Testis (tissue), 2 donors: ENCODE measurements at regions not wholly inside any gene's neighbourhood (a gene's known extent, or its start where the extent isn't known, plus 50 kb on each side); places are given as distances from the start of the nearest gene placed in this dataset.

Source experiments
- DNase-seq: peaks from one replicate; pipeline ENCODE4 v3.0.0-alpha.2; 2019
- H3K27ac ChIP-seq, 2 donors: fragments of 200-600 bp; sonication (generic); one replicate each; pipeline ENCODE4 v1.5.1; 2019
- H3K27me3 ChIP-seq: fragments of 200-600 bp; sonication (generic); one replicate; pipeline ENCODE4 v1.5.1; 2019
- H3K36me3 ChIP-seq: fragments of 200-600 bp; sonication (generic); one replicate; pipeline ENCODE4 v1.5.1; 2017; ENCODE audit warnings: low read depth; ENCODE audit errors: missing control alignments
- H3K4me1 ChIP-seq: fragments of 200-600 bp; sonication (generic); one replicate; pipeline ENCODE4 v1.5.1; 2019
- H3K4me3 ChIP-seq, 2 donors: fragments of 200-600 bp; sonication (generic); one replicate each; pipeline ENCODE4 v1.5.1; 2017 to 2019
- H3K9me3 ChIP-seq: fragments of 200-600 bp; sonication (generic); one replicate; pipeline ENCODE4 v1.5.1; 2017
- CTCF ChIP-seq, 3 experiments: fragments of 450-650 bp in 2 of 3; fragments of 200-600 bp in 1 of 3; sonication (generic) in 1 of 3; IDR thresholded peaks; one replicate each; pipeline ENCODE4 v1.5.1; 2016 to 2019; ENCODE audit warnings: antibody characterized with exemption in 3 of 3, mild to moderate bottlenecking in 2 of 3, moderate library complexity in 1 of 3
- POLR2A ChIP-seq: fragments of 450-650 bp; IDR thresholded peaks from one replicate; pipeline ENCODE4 v1.6.1; 2017; ENCODE audit warnings: antibody characterized with exemption, mild to moderate bottlenecking, moderate library complexity
- WGBS, 2 donors: methylation state at CpG; one replicate each; pipeline ENCODE4 v1.1.5; 2018; 5-methylcytosine and 5-hydroxymethylcytosine counted together
- intact Hi-C: fragments of 100-400 bp; cut with DNase I; formaldehyde crosslinking; loops from one replicate; pipeline ENCODE4 v1.15.1; 2023; ENCODE audit warnings: low total_unique reads

DNA sequence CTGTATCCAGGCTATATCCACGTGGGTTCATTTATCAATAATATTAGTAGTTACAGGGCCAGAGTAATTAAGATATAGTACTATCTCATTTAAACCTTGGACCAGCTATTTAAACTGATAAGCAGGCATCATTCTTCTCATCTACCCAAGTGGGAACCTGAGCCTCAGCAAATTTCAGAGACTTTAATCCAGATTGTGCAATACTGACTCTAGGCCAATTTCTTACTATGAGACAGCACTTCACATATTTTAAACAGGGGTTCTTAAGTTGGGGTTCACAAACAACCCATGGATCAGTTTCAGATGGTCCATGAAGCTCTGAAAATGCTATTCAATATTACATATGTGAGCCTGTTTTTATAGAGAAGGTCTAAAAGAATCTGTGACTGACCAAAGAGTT lies 302.7 kb upstream of the PSMD7 start:
- intact Hi-C loops, result no loop called here
- no peak for TF ChIP-seq POLR2A
- no peak for TF ChIP-seq CTCF (IDR thresholded peaks at IDR 0.05)
- Histone ChIP-seq H3K27me3 (no peaks in the 10 kb centered on the region), H3K27ac (no peak overlapping the region), H3K36me3 (no peaks in the 10 kb centered on the region), H3K9me3 (no peaks in the 10 kb centered on the region), H3K4me3 (no peak overlapping the region), H3K4me1 (no peaks in the 10 kb centered on the region)
- DNase-seq, result no peak
- WGBS, 2 donors, result 67 to 74% methylated on average over 1 of the region's 1 CpG

GRCh38 chr16:73978407-73978784 lies 318.2 kb upstream of the PSMD7 start:
- intact Hi-C loops, result no loop called here
- no peak for TF ChIP-seq POLR2A
- no peak for TF ChIP-seq CTCF (IDR thresholded peaks at IDR 0.05)
- H3K36me3 ChIP-seq, result no peaks in the 10 kb centered on the region
- no peaks in the 10 kb centered on the region for H3K9me3 ChIP-seq
- no peak overlapping the region for H3K4me3 ChIP-seq
- 50 to 76% methylated on average over 5 of the region's 5 CpGs for WGBS, 2 donors
- no peak for DNase-seq
- H3K27ac ChIP-seq, result no peak overlapping the region
- no peaks in the 10 kb centered on the region for H3K27me3 ChIP-seq
- H3K4me1 ChIP-seq, result no peaks in the 10 kb centered on the region

- Histone ChIP-seq H3K27me3 (no peaks in the 10 kb centered on the region), H3K4me1 (no peaks in the 10 kb centered on the region), H3K4me3 (no peak overlapping the region), H3K36me3 (no peaks in the 10 kb centered on the region), H3K27ac (no peak overlapping the region), H3K9me3 (no peaks in the 10 kb centered on the region)
- intact Hi-C loops, result no loop called here
- TF ChIP-seq CTCF (IDR thresholded peaks at IDR 0.05) (no peak), POLR2A (no peak)
- no peak for DNase-seq
- WGBS, 2 donors, result 76 to 81% methylated on average over 3 of the region's 3 CpGs
Observed at GRCh38 chr16:73976644-73977043, 320.0 kb upstream of the PSMD7 start.

- 72 to 79% methylated on average over 4 of the region's 4 CpGs for WGBS, 2 donors
- TF ChIP-seq CTCF (IDR thresholded peaks at IDR 0.05), result no peak
- no peak for TF ChIP-seq POLR2A
- no peak overlapping the region for H3K27ac ChIP-seq
Observed at GRCh38 chr16:73973174-73973573, 323.4 kb upstream of the PSMD7 start.

GRCh38 chr16:73966851-73967250 lies 329.8 kb upstream of the PSMD7 start:
- 79 to 85% methylated on average over 5 of the region's 5 CpGs for WGBS, 2 donors
- TF ChIP-seq CTCF (IDR thresholded peaks at IDR 0.05) (no peak), POLR2A (no peak)
- no peak overlapping the region for H3K4me3 ChIP-seq
- intact Hi-C loops, result no loop called here
- H3K27me3 ChIP-seq, result no peaks in the 10 kb centered on the region
- H3K4me1 ChIP-seq, result no peaks in the 10 kb centered on the region
- DNase-seq, result no peak
- no peak overlapping the region for H3K27ac ChIP-seq
- no peaks in the 10 kb centered on the region for H3K36me3 ChIP-seq
- H3K9me3 ChIP-seq, result no peaks in the 10 kb centered on the region

More at GRCh38 chr16:73973174-73973573, 323.4 kb upstream of the PSMD7 start:
- Histone ChIP-seq H3K4me3 (no peak overlapping the region), H3K4me1 (no peaks in the 10 kb centered on the region), H3K27me3 (no peaks in the 10 kb centered on the region), H3K9me3 (no peaks in the 10 kb centered on the region), H3K36me3 (no peaks in the 10 kb centered on the region)
- no peak for DNase-seq
- intact Hi-C loops, result no loop called here
